ENCODE measurements at regions not wholly inside any gene's neighbourhood (a gene's known extent, or its start where the extent isn't known, plus 50 kb on each side); places are given as distances from the start of the nearest gene placed in this dataset.

GRCh38 chr12:83818881-83819280 lies 1093.7 kb downstream of the SLC6A15 start:
- ATAC-seq (peak; percentile 59 to 88; a peak in 4 of 6 replicates), DNase-seq (ENCODE audit: low read depth in 1 of 2, low spot score in 1 of 2) (peak in 1 of 2 experiments; percentile 68), FAIRE-seq (no peak)
- TF ChIP-seq CEBPB (IDR thresholded peaks at IDR 0.05) = peak in 1 of 2 experiments; percentile 49; a peak in 1 of 4 replicates
- TF ChIP-seq BHLHE40 (IDR thresholded peaks at IDR 0.05; ENCODE audit: low read depth, low read length) = no peak
- TF ChIP-seq SMC3 (IDR thresholded peaks at IDR 0.05) = no peak
- TF ChIP-seq ZFP36 (IDR thresholded peaks at IDR 0.05; ENCODE audit: borderline replicate concordance, partially characterized antibody) = no peak
- TF ChIP-seq FOSL2 (IDR thresholded peaks at IDR 0.05) = 0 out of 2 replicates have a peak, but pooled peaks have one; percentile 33
- TF ChIP-seq FOSL2 (CRISPR knock-in tag; IDR thresholded peaks at IDR 0.05) = peak; percentile 70
- no peak for TF ChIP-seq FOSB (CRISPR knock-in tag; IDR thresholded peaks at IDR 0.05)
- no peak for TF ChIP-seq MAX (IDR thresholded peaks at IDR 0.05)
- no peak for TF ChIP-seq PBX3 (IDR thresholded peaks at IDR 0.05)
- no peak for TF ChIP-seq EHMT2 (IDR thresholded peaks at IDR 0.05; ENCODE audit: low read depth)
- no peak for TF ChIP-seq POLR2A (IDR thresholded peaks at IDR 0.05; ENCODE audit: low read length)
- TF ChIP-seq BCL3 (IDR thresholded peaks at IDR 0.05) = no peak
- TF ChIP-seq NPAS2 (CRISPR knock-in tag; IDR thresholded peaks at IDR 0.05; ENCODE audit: borderline replicate concordance) = no peak
- TF ChIP-seq RARB (CRISPR knock-in tag; IDR thresholded peaks at IDR 0.05) = no peak
- no peak for TF ChIP-seq TP53 (CRISPR knock-in tag; IDR thresholded peaks at IDR 0.05)
- Histone ChIP-seq H3K4me2 (peak overlapping the region; percentile 45), H3K4me1 (peaks cover 22% of the 10 kb centered on the region), H3K27ac (no peak overlapping the region), H3K9me3 (no peaks in the 10 kb centered on the region), H3K4me3 (no peak overlapping the region)
- CTCF ChIA-PET = no interaction called here
- POLR2A ChIA-PET = no interaction called here
- WGBS (ENCODE audit: missing lambda C conversion rate) = 3% methylated on average over 1 of the region's 1 CpG

- ChIA-PET CTCF (no interaction called here), POLR2A (no interaction called here)
Observed at GRCh38 chr12:83817730-83818129, 1094.9 kb downstream of the SLC6A15 start.

GRCh38 chr12:83808591-83808990 lies 1104.0 kb downstream of the SLC6A15 start:
- DNase-seq (ENCODE audit: low read depth in 1 of 2, low spot score in 1 of 2) (no peak), FAIRE-seq (peak; percentile 13), ATAC-seq (no peak)
- no peak overlapping the region for H3K27ac ChIP-seq
- ChIA-PET CTCF (interaction anchor here (0.8 kb wide), 1 partner anchor 1123 kb away, joined by 4 read pairs; no protein-coding TSS in a partner anchor), POLR2A (no interaction called here)
- H3K4me1 ChIP-seq = peaks cover 25% of the 10 kb centered on the region
- H3K4me2 ChIP-seq = no peak overlapping the region
- H3K4me3 ChIP-seq = no peak overlapping the region
- WGBS (ENCODE audit: missing lambda C conversion rate) = 71% methylated on average over 3 of the region's 3 CpGs
- no peak for TF ChIP-seq HOXB5 (CRISPR knock-in tag; IDR thresholded peaks at IDR 0.05)
- TF ChIP-seq ELK1 (IDR thresholded peaks at IDR 0.05; ENCODE audit: low read depth, low read length) = no peak
- TF ChIP-seq MAZ (IDR thresholded peaks at IDR 0.05; ENCODE audit: borderline replicate concordance, low read depth, low read length) = no peak
- no peak for TF ChIP-seq CEBPB (IDR thresholded peaks at IDR 0.05)
- TF ChIP-seq HEYL (CRISPR knock-in tag; IDR thresholded peaks at IDR 0.05) = no peak
- TF ChIP-seq ZFP36 (IDR thresholded peaks at IDR 0.05; ENCODE audit: borderline replicate concordance, partially characterized antibody) = no peak
- no peak for TF ChIP-seq RFX5 (IDR thresholded peaks at IDR 0.05)
- no peak for TF ChIP-seq ZSCAN20 (CRISPR knock-in tag; IDR thresholded peaks at IDR 0.05)
- H3K9me3 ChIP-seq = no peaks in the 10 kb centered on the region

More at GRCh38 chr12:83817730-83818129, 1094.9 kb downstream of the SLC6A15 start:
- H3K9me3 ChIP-seq = no peaks in the 10 kb centered on the region
- peaks cover 22% of the 10 kb centered on the region for H3K4me1 ChIP-seq
- TF ChIP-seq NFE2L2 (conservative IDR thresholded peaks at IDR 0.05; ENCODE audit: low read length) (no peak), CBX8 (IDR thresholded peaks at IDR 0.05) (no peak), MAZ (IDR thresholded peaks at IDR 0.05; ENCODE audit: borderline replicate concordance, low read depth, low read length) (no peak), HOXB5 (CRISPR knock-in tag; IDR thresholded peaks at IDR 0.05) (no peak), MAFK (IDR thresholded peaks at IDR 0.05; ENCODE audit: partially characterized antibody) (no peak), KDM5A (IDR thresholded peaks at IDR 0.05) (no peak), USF2 (IDR thresholded peaks at IDR 0.05) (no peak), ZNF302 (CRISPR knock-in tag; IDR thresholded peaks at IDR 0.05) (no peak), POLR2A (IDR thresholded peaks at IDR 0.05; ENCODE audit: low read length) (no peak)
- ATAC-seq (peak in 1 of 2 experiments; percentile 80; a peak in 3 of 6 replicates), FAIRE-seq (no peak), DNase-seq (ENCODE audit: low read depth in 1 of 2, low spot score in 1 of 2) (peak in 1 of 2 experiments; percentile 11)
- no peak overlapping the region for H3K4me3 ChIP-seq
- 50% methylated on average over 1 of the region's 1 CpG for WGBS (ENCODE audit: missing lambda C conversion rate)
- H3K4me2 ChIP-seq = peak overlapping the region; percentile 45; the same call in 1 of the 3 replicates
- H3K27ac ChIP-seq = no peak overlapping the region

Data from A549 (cell line).